Epithelial cell of proximal tubule (primary cell): ENCODE measurements at regions not wholly inside any gene's neighbourhood (a gene's known extent, or its start where the extent isn't known, plus 50 kb on each side); places are given as distances from the start of the nearest gene placed in this dataset.
"Not testable (repeated sequence)": the region's sequence is repeated elsewhere in the genome, so short reads cannot be mapped to it uniquely, and the experiment has no call there.

Experiments used
- DNase-seq: peaks from one replicate; pipeline ENCODE4 v3.0.0-alpha.2; 2011; ENCODE audit warnings: low read depth
- H3K4me3 ChIP-seq: 2 replicates; pipeline ENCODE4 v1.5.1; 2011; ENCODE audit warnings: low read depth, mild to moderate bottlenecking, low read length
- TF ChIP-seq, protein P1 (sequence below): conservative IDR thresholded peaks from 2 replicates; pipeline ENCODE4 v1.5.1; 2012; ENCODE audit warnings: low read depth, mild to moderate bottlenecking, low read length

DNA sequence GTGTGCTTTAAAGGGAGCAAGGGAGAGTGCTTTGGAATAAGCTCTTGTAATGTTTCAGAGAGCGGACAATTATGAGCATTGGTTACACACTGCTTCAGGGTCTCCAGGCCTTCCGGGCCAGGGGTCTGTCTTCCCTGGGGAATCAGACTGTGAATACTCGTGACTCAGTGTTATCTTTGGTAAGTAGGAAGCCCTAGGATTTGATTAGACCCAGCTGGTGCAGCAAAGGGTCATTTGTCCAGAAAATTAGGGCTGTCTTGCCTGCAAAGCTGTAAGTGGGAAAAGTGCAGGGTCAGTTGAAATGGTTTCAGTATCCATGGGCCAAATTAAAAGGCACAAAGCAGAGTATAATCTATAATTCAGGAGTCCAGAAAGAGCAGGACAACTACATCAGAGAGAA, 475.6 kb downstream of the MED13L start:
- TF ChIP-seq, protein P1, sequence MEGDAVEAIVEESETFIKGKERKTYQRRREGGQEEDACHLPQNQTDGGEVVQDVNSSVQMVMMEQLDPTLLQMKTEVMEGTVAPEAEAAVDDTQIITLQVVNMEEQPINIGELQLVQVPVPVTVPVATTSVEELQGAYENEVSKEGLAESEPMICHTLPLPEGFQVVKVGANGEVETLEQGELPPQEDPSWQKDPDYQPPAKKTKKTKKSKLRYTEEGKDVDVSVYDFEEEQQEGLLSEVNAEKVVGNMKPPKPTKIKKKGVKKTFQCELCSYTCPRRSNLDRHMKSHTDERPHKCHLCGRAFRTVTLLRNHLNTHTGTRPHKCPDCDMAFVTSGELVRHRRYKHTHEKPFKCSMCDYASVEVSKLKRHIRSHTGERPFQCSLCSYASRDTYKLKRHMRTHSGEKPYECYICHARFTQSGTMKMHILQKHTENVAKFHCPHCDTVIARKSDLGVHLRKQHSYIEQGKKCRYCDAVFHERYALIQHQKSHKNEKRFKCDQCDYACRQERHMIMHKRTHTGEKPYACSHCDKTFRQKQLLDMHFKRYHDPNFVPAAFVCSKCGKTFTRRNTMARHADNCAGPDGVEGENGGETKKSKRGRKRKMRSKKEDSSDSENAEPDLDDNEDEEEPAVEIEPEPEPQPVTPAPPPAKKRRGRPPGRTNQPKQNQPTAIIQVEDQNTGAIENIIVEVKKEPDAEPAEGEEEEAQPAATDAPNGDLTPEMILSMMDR: no peak
- no peak overlapping the region for H3K4me3 ChIP-seq

DNA sequence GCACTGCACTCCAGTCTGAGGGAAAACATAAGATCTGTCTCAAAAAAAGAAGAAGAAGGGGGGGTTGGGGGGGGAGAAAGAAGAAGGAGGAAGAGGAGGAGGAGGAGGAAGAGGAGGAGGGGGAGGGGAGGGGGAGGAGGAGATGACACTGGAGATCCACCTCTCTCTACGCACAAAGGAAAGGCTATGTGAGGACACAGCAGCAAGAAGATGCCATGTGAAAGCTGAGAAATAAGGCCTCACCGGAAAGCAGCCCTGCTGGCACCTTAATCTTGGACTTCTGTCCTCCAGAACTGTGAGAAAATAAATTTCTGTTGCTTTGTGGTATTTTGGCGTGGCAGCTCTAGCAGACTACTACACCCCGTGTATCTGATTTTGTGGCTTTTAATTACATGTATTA, 477.9 kb downstream of the MED13L start:
- no peak overlapping the region for H3K4me3 ChIP-seq
- TF ChIP-seq, protein P1: no peak
- DNase-seq: no peak

More for the DNA sequence above, 475.6 kb downstream of the MED13L start:
- DNase-seq: no peak

DNA sequence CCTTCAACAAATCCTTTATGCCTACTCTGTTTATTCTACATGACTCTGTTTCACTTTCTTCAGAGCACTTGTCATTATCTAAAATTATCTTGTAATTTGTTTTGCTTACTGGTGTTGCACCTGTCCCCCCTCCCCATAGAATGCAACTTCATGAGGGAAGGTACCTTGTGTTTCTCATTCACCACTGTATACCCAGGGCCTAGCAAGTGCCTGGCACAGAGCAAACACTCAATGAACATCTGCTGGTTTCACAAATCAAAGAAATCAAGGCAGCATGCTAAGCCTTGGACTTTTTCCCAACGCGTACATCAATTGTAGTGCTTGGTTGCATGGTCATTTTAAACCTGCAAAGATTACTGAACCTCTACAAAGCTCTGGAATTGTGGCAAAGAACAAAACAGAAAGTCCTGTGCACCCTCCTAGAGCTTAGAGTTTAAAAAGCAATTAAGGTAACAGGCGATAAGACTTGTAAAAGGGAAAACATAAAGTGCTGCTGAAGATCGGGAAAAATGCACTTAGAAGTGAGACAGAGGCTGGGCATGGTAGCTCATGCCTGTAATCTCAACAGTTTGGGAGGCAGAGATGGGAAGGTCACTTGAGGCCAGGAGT, 479.1 kb downstream of the MED13L start:
- TF ChIP-seq, protein P1: no peak
- DNase-seq: no peak
- H3K4me3 ChIP-seq: no peak overlapping the region

DNA sequence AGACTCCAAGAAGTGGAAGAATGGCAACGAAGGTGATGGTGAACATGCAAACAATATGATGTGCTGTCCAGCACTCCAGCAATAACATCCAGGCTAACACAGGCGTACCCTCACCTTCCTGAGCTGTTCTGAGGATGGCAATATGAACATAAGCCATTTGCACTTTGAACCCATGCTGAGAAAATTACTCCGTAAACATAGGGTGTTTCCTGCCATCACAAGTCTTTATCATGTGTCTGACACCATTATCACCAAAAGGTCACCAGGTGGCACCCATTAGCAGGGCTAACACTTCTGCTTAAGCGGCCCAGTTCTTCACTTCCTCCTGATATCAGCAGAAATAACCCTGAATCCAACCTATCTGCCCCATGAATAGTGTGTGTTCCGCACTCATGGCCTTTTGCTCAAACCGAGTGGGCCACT, 482.8 kb downstream of the MED13L start:
- H3K4me3 ChIP-seq: no peak overlapping the region
- DNase-seq: no peak
- TF ChIP-seq, protein P1: no peak

DNA sequence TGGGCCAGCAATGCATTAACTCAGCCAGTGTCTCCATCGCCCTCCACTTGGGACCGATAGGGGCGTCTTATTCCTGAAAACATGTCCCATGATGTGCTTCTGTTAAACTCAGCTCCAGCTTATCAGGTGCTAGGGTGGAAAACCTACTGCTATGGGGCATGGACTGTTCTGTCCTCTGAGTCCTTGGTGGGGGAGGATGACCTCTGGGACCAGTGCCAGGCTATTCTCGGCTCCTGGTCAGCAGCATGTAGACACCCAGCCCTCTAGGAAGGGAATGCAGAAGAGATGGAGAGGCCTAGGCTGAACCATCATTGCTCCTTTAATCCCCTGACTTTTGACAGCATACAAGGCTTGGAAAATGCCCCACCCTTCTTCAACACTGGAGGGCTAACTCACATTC, 486.2 kb downstream of the MED13L start:
- no peak for DNase-seq
- TF ChIP-seq, protein P1: no peak
- no peak overlapping the region for H3K4me3 ChIP-seq

DNA sequence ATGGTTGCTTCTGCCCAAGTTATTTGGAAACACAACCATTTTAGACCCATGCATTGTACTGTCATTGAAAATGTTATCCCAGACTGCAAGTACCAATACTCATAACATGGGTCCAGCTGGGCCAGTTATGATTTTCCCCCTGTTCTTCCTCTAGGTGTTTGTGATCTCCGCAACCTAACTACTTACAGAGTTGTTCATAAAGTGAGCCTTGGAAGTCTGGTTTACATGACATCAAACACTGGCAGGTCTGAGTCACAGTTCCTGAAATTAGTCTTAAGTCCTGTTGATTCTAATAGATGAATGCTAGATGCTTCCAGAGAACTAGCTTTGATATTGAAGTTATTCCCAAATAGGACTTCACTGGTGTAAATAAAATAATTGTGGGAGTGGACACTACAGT, 487.0 kb downstream of the MED13L start:
- TF ChIP-seq, protein P1: no peak
- no peak for DNase-seq

DNA sequence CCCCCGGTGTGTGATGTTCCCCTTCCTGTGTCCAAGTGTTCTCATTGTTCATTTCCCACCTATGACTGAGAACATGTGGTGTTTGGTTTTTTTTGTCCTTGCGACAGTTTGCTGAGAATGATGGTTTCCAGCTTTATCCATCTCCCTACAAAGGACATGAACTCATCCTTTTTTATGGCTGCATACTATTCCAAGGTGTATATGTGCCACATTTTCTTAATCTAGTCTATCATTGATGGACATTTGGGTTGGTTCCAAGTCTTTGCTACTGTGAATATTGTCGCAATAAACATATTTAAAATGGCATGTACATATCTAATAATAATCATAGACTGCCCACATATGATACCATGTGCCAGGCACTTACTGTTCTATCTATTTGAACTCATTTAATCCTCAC, 491.0 kb downstream of the MED13L start:
- H3K4me3 ChIP-seq, DNase-seq: not testable (repeated sequence)

More for the DNA sequence above, 487.0 kb downstream of the MED13L start:
- no peak overlapping the region for H3K4me3 ChIP-seq

DNA sequence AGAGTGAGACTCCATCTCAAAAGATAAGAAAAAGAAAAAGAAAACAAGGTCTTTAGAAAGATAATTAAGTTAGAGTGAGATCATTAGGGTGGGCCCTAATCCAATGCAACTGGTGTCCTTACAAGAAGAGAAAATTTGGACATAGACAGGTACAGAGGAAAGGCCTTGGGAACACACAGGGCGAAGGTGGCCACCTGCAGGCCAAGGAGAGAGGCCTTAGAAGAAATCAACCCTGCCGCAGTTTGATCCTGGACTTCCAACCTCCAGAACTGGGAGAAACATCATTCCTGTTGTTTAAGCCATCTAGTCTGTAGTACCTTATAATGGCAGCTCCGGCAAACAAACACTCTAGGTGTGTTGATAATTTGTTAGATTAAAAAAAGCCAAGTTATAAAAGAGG, 491.9 kb downstream of the MED13L start:
- TF ChIP-seq, protein P1: no peak
- no peak overlapping the region for H3K4me3 ChIP-seq
- no peak for DNase-seq
